Activated T-cell treated with anti-CD3 and anti-CD28 coated beads for 4 hours (primary cell): ENCODE measurements at regions not wholly inside any gene's neighbourhood (a gene's known extent, or its start where the extent isn't known, plus 50 kb on each side); places are given as distances from the start of the nearest gene placed in this dataset.

Source experiments
- DNase-seq: peaks from one replicate; pipeline ENCODE4 v3.0.0-alpha.2; 2020

- DNase-seq: no peak
Measured at GRCh38 chr3:46146548-46146947, 61.6 kb downstream of the CCR1 start.

GRCh38 chr3:46146021-46146420, 62.1 kb downstream of the CCR1 start:
- no peak for DNase-seq

- DNase-seq: no peak
Measured at GRCh38 chr3:46145147-46145546, 63.0 kb downstream of the CCR1 start.

- DNase-seq: no peak
Measured at GRCh38 chr3:46143951-46144473, 64.1 kb downstream of the CCR1 start.

- DNase-seq: no peak
Measured at GRCh38 chr3:46141813-46142212, 66.3 kb downstream of the CCR1 start.

GRCh38 chr3:46138581-46138980, 69.5 kb downstream of the CCR1 start:
- DNase-seq: no peak

GRCh38 chr3:46135475-46135874, 72.6 kb downstream of the CCR1 start:
- no peak for DNase-seq

- DNase-seq: no peak
Measured at GRCh38 chr3:46133285-46133684, 74.8 kb downstream of the CCR1 start.

- no peak for DNase-seq
Measured at GRCh38 chr3:46132565-46132964, 75.5 kb downstream of the CCR1 start.

- DNase-seq: no peak
Measured at GRCh38 chr3:46131884-46132450, 76.1 kb downstream of the CCR1 start.

GRCh38 chr3:46130631-46131310, 77.3 kb downstream of the CCR1 start:
- DNase-seq: no peak

GRCh38 chr3:46129588-46130272, 78.4 kb downstream of the CCR1 start:
- no peak for DNase-seq

GRCh38 chr3:46127503-46127902, 80.6 kb downstream of the CCR1 start:
- no peak for DNase-seq

GRCh38 chr3:46124216-46125177, 83.6 kb downstream of the CCR1 start:
- no peak for DNase-seq

- DNase-seq: no peak
Measured at GRCh38 chr3:46123646-46124045, 84.5 kb downstream of the CCR1 start.

GRCh38 chr3:46122091-46122490, 86.0 kb downstream of the CCR1 start:
- no peak for DNase-seq

GRCh38 chr3:46120983-46121382, 87.1 kb downstream of the CCR1 start:
- no peak for DNase-seq

- DNase-seq: no peak
Measured at GRCh38 chr3:46119709-46120498, 88.2 kb downstream of the CCR1 start.

GRCh38 chr3:46119253-46119652, 88.9 kb downstream of the CCR1 start:
- no peak for DNase-seq

- no peak for DNase-seq
Measured at GRCh38 chr3:46116996-46117395, 89.7 kb upstream of the XCR1 start.

- DNase-seq: no peak
Measured at GRCh38 chr3:46114323-46114988, 87.2 kb upstream of the XCR1 start.

GRCh38 chr3:46113608-46114007, 86.3 kb upstream of the XCR1 start:
- no peak for DNase-seq
